COLO668 (cell line): ENCODE measurements at regions not wholly inside any gene's neighbourhood (a gene's known extent, or its start where the extent isn't known, plus 50 kb on each side); places are given as distances from the start of the nearest gene placed in this dataset.
"Not testable (repeated sequence)": the region's sequence is repeated elsewhere in the genome, so short reads cannot be mapped to it uniquely, and the experiment has no call there.

Experiments
- DNase-seq: peaks from one replicate; lab custom pipeline; 2025; ENCODE audit not compliant: unreplicated experiment; lab: John Stamatoyannopoulos, UW

GRCh38 chr6:68238097-68238601 lies 396.9 kb upstream of the ADGRB3 start:
- DNase-seq: no peak

GRCh38 chr6:68237205-68237604 lies 397.9 kb upstream of the ADGRB3 start:
- no peak for DNase-seq

GRCh38 chr6:68235326-68235784 lies 399.7 kb upstream of the ADGRB3 start:
- no peak for DNase-seq

- DNase-seq: no peak
Measured at GRCh38 chr6:68233623-68234022, 401.5 kb upstream of the ADGRB3 start.

- no peak for DNase-seq
Measured at GRCh38 chr6:68229566-68229965, 405.5 kb upstream of the ADGRB3 start.

GRCh38 chr6:68226460-68226859 lies 408.6 kb upstream of the ADGRB3 start:
- no peak for DNase-seq

- DNase-seq: no peak
Measured at GRCh38 chr6:68225729-68226128, 409.4 kb upstream of the ADGRB3 start.

- DNase-seq: no peak
Measured at GRCh38 chr6:68211242-68211795, 423.8 kb upstream of the ADGRB3 start.

- not testable (repeated sequence) for DNase-seq
Measured at GRCh38 chr6:68207612-68208011, 427.5 kb upstream of the ADGRB3 start.

- no peak for DNase-seq
Measured at GRCh38 chr6:68200929-68201328, 434.2 kb upstream of the ADGRB3 start.

- DNase-seq: no peak
Measured at GRCh38 chr6:68197356-68197755, 437.7 kb upstream of the ADGRB3 start.

- no peak for DNase-seq
Measured at GRCh38 chr6:68196645-68197044, 438.4 kb upstream of the ADGRB3 start.

GRCh38 chr6:68195753-68196152 lies 439.3 kb upstream of the ADGRB3 start:
- not testable (repeated sequence) for DNase-seq

GRCh38 chr6:68194846-68195478 lies 440.1 kb upstream of the ADGRB3 start:
- DNase-seq: no peak

GRCh38 chr6:68192988-68193387 lies 442.1 kb upstream of the ADGRB3 start:
- DNase-seq: no peak

- no peak for DNase-seq
Measured at GRCh38 chr6:68189217-68189815, 445.8 kb upstream of the ADGRB3 start.

- DNase-seq: no peak
Measured at GRCh38 chr6:68186870-68187269, 448.2 kb upstream of the ADGRB3 start.

GRCh38 chr6:68182386-68182785 lies 452.7 kb upstream of the ADGRB3 start:
- DNase-seq: no peak

- not testable (repeated sequence) for DNase-seq
Measured at GRCh38 chr6:68181027-68181426, 454.1 kb upstream of the ADGRB3 start.

- DNase-seq: no peak
Measured at GRCh38 chr6:68173616-68174015, 461.5 kb upstream of the ADGRB3 start.

- no peak for DNase-seq
Measured at GRCh38 chr6:68169922-68170321, 465.2 kb upstream of the ADGRB3 start.

- DNase-seq: no peak
Measured at GRCh38 chr6:68167604-68168003, 467.5 kb upstream of the ADGRB3 start.
